ENCODE measurements at regions not wholly inside any gene's neighbourhood (a gene's known extent, or its start where the extent isn't known, plus 50 kb on each side); places are given as distances from the start of the nearest gene placed in this dataset.

- Histone ChIP-seq H3K4me3 (no peak overlapping the region), H3K9me3 (no peaks in the 10 kb centered on the region), H3K4me1 (no peaks in the 10 kb centered on the region), H3K27ac (no peak overlapping the region), H3K36me3 (no peaks in the 10 kb centered on the region), H3K27me3 (no peaks in the 10 kb centered on the region)
- DNase-seq: no peak
- intact Hi-C loops (cut with DNase I; ENCODE audit: low total_unique reads) (no loop called here), in situ Hi-C loops (cut with MboI; ENCODE audit: low sequenced_read_pairs in 4 of 4) (no loop called here)
- TF ChIP-seq POLR2A (IDR thresholded peaks at IDR 0.05): no peak
- TF ChIP-seq CTCF (IDR thresholded peaks at IDR 0.05 in 4 of 5, conservative IDR thresholded peaks at IDR 0.05 in 1 of 5): no peak
- ATAC-seq: no peak
These were observed 395.2 kb upstream of the IRX4 start for GRCh38 chr5:2277886-2278285.

- ATAC-seq (no peak), DNase-seq (no peak)
- Histone ChIP-seq H3K36me3 (no peaks in the 10 kb centered on the region), H3K9me3 (no peaks in the 10 kb centered on the region), H3K27me3 (no peaks in the 10 kb centered on the region), H3K4me3 (no peak overlapping the region), H3K4me1 (no peaks in the 10 kb centered on the region), H3K27ac (no peak overlapping the region)
- no peak for TF ChIP-seq POLR2A (IDR thresholded peaks at IDR 0.05)
- no peak for TF ChIP-seq CTCF (IDR thresholded peaks at IDR 0.05 in 4 of 5, conservative IDR thresholded peaks at IDR 0.05 in 1 of 5)
- in situ Hi-C loops (cut with MboI; ENCODE audit: low sequenced_read_pairs in 4 of 4) (no loop called here), intact Hi-C loops (cut with DNase I; ENCODE audit: low total_unique reads) (no loop called here)
These were observed 393.4 kb upstream of the IRX4 start for GRCh38 chr5:2276101-2276500.

GRCh38 chr5:2272755-2273154 lies 390.0 kb upstream of the IRX4 start:
- no peaks in the 10 kb centered on the region for H3K9me3 ChIP-seq
- DNase-seq (no peak), ATAC-seq (no peak)
- intact Hi-C loops (cut with DNase I; ENCODE audit: low total_unique reads): no loop called here
- in situ Hi-C loops (cut with MboI; ENCODE audit: low sequenced_read_pairs in 4 of 4): no loop called here
- no peaks in the 10 kb centered on the region for H3K36me3 ChIP-seq
- no peak overlapping the region for H3K4me3 ChIP-seq
- H3K27me3 ChIP-seq: no peaks in the 10 kb centered on the region
- no peak for TF ChIP-seq POLR2A (IDR thresholded peaks at IDR 0.05)
- no peak for TF ChIP-seq CTCF (IDR thresholded peaks at IDR 0.05 in 4 of 5, conservative IDR thresholded peaks at IDR 0.05 in 1 of 5)
- H3K27ac ChIP-seq: no peak overlapping the region
- no peaks in the 10 kb centered on the region for H3K4me1 ChIP-seq

- H3K4me1 ChIP-seq: no peaks in the 10 kb centered on the region
- TF ChIP-seq CTCF (IDR thresholded peaks at IDR 0.05 in 4 of 5, conservative IDR thresholded peaks at IDR 0.05 in 1 of 5): no peak
- TF ChIP-seq POLR2A (IDR thresholded peaks at IDR 0.05): no peak
- H3K27me3 ChIP-seq: no peaks in the 10 kb centered on the region
- no peaks in the 10 kb centered on the region for H3K9me3 ChIP-seq
- intact Hi-C loops (cut with DNase I; ENCODE audit: low total_unique reads): no loop called here
- ATAC-seq (no peak), DNase-seq (no peak)
- H3K27ac ChIP-seq: no peak overlapping the region
- in situ Hi-C loops (cut with MboI; ENCODE audit: low sequenced_read_pairs in 4 of 4): no loop called here
- no peaks in the 10 kb centered on the region for H3K36me3 ChIP-seq
- H3K4me3 ChIP-seq: no peak overlapping the region
These were observed 389.3 kb upstream of the IRX4 start for GRCh38 chr5:2272039-2272438.

GRCh38 chr5:2271316-2271715 lies 388.6 kb upstream of the IRX4 start:
- intact Hi-C loops (cut with DNase I; ENCODE audit: low total_unique reads): no loop called here
- no peaks in the 10 kb centered on the region for H3K27me3 ChIP-seq

More at GRCh38 chr5:2271316-2271715, 388.6 kb upstream of the IRX4 start:
- TF ChIP-seq CTCF (IDR thresholded peaks at IDR 0.05 in 4 of 5, conservative IDR thresholded peaks at IDR 0.05 in 1 of 5) (no peak), POLR2A (IDR thresholded peaks at IDR 0.05) (no peak)
- no peak for ATAC-seq
- Histone ChIP-seq H3K27ac (no peak overlapping the region), H3K9me3 (no peaks in the 10 kb centered on the region), H3K4me1 (no peaks in the 10 kb centered on the region), H3K4me3 (no peak overlapping the region), H3K36me3 (no peaks in the 10 kb centered on the region)
- in situ Hi-C loops (cut with MboI; ENCODE audit: low sequenced_read_pairs in 4 of 4): no loop called here
- DNase-seq: no peak
